Osteoblast (primary cell): ENCODE measurements at regions not wholly inside any gene's neighbourhood (a gene's known extent, or its start where the extent isn't known, plus 50 kb on each side); places are given as distances from the start of the nearest gene placed in this dataset.

ENCODE experiments used
- DNase-seq: peaks from one replicate; pipeline ENCODE4 v3.0.0; 2011; ENCODE audit warnings: low spot score, mixed read lengths; ENCODE audit not compliant: insufficient read length; ENCODE audit errors: missing footprints
- H2AFZ ChIP-seq: 2 replicates; pipeline ENCODE4 v1.6.0; 2011; ENCODE audit warnings: mild to moderate bottlenecking, low read length
- H3K27ac ChIP-seq: 2 replicates; pipeline ENCODE4 v1.5.1; 2011; ENCODE audit warnings: mild to moderate bottlenecking, low read depth, low read length, moderate library complexity
- H3K27me3 ChIP-seq: 2 replicates; pipeline ENCODE4 v1.6.0; 2012; ENCODE audit warnings: mild to moderate bottlenecking, control low read depth, inconsistent platforms, low read length, moderate library complexity; ENCODE audit not compliant: insufficient read depth
- H3K36me3 ChIP-seq: 2 replicates; pipeline ENCODE4 v1.5.1; 2011; ENCODE audit warnings: mild to moderate bottlenecking, low read length, control low read depth, moderate library complexity; ENCODE audit not compliant: insufficient read depth
- H3K4me1 ChIP-seq: 2 replicates; pipeline ENCODE4 v1.5.1; 2011; ENCODE audit warnings: mild to moderate bottlenecking, low read length, control low read depth, moderate library complexity; ENCODE audit not compliant: insufficient read depth
- H3K4me2 ChIP-seq: 2 replicates; pipeline ENCODE4 v1.6.0; 2011; ENCODE audit warnings: mild to moderate bottlenecking, low read length; ENCODE audit not compliant: insufficient read depth
- H3K4me3 ChIP-seq: fragments of 200-600 bp; sonication (generic); 3 replicates; pipeline ENCODE4 v1.5.1; 2012; ENCODE audit warnings: mild to moderate bottlenecking, low read length, inconsistent platforms; ENCODE audit not compliant: insufficient read depth
- H3K79me2 ChIP-seq: 2 replicates; pipeline ENCODE4 v1.6.0; 2012; ENCODE audit warnings: mild to moderate bottlenecking, low read length, control low read depth, inconsistent platforms; ENCODE audit not compliant: insufficient read depth
- H3K9me3 ChIP-seq: 2 replicates; pipeline ENCODE4 v1.5.1; 2011; ENCODE audit warnings: low read depth, low read length, control low read depth
- H4K20me1 ChIP-seq: 2 replicates; pipeline ENCODE4 v1.6.0; 2012; ENCODE audit warnings: mild to moderate bottlenecking, low read length, control low read depth; ENCODE audit not compliant: insufficient read depth
- TF ChIP-seq, protein P1 (sequence below): IDR thresholded peaks from 2 replicates; pipeline ENCODE4 v1.5.1; 2011; ENCODE audit warnings: mild to moderate bottlenecking, low read depth, low read length, moderate library complexity; ENCODE audit errors: extremely low read depth

DNA sequence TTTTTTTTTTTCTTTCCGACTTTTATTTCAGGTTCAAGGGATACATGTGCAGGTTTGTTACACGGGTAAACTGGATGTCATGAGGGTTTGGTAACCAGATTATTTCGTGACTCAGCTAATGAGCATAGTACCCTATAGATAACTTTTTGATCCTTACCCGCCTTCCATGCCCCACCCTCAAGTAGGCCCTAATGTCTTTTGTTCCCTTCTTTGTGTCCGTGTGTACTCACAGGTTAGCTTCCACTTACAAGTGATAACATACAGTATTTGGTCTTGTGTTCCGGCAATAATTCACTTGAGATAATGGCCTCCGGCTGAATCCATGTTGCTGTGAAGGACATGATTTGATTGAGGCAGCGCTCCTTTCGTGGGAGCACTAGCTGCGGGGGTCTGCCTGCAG lies 402.8 kb upstream of the SGO1 start:
- no peak overlapping the region for H2AFZ ChIP-seq
- no peak overlapping the region for H3K4me3 ChIP-seq
- no peaks in the 10 kb centered on the region for H3K36me3 ChIP-seq
- DNase-seq = no peak
- TF ChIP-seq, protein P1, sequence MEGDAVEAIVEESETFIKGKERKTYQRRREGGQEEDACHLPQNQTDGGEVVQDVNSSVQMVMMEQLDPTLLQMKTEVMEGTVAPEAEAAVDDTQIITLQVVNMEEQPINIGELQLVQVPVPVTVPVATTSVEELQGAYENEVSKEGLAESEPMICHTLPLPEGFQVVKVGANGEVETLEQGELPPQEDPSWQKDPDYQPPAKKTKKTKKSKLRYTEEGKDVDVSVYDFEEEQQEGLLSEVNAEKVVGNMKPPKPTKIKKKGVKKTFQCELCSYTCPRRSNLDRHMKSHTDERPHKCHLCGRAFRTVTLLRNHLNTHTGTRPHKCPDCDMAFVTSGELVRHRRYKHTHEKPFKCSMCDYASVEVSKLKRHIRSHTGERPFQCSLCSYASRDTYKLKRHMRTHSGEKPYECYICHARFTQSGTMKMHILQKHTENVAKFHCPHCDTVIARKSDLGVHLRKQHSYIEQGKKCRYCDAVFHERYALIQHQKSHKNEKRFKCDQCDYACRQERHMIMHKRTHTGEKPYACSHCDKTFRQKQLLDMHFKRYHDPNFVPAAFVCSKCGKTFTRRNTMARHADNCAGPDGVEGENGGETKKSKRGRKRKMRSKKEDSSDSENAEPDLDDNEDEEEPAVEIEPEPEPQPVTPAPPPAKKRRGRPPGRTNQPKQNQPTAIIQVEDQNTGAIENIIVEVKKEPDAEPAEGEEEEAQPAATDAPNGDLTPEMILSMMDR = no peak
- no peaks in the 10 kb centered on the region for H3K79me2 ChIP-seq
- no peaks in the 10 kb centered on the region for H3K27me3 ChIP-seq
- no peak overlapping the region for H3K4me2 ChIP-seq
- no peaks in the 10 kb centered on the region for H4K20me1 ChIP-seq
- no peaks in the 10 kb centered on the region for H3K9me3 ChIP-seq
- no peaks in the 10 kb centered on the region for H3K4me1 ChIP-seq
- H3K27ac ChIP-seq = no peak overlapping the region

DNA sequence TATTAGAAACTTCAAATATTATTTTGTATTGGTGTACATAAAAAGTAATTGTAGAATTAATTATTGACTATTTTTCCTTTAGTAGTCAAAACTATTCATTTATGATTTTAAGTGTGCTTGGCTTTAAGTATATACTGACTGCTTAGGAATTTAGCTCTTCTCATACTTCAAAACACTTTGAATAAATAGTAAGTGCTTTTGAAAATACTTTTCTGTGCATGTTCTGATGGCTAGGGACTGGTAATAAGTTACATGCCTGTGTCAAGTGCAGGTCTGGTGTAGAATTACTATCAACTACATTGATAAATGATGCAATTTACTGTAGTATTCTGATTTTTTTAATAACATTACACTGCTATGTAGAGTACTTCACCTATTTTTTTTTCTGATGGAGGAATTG lies 397.6 kb upstream of the SGO1 start:
- DNase-seq = no peak
- no peak overlapping the region for H3K4me2 ChIP-seq
- no peaks in the 10 kb centered on the region for H3K79me2 ChIP-seq
- TF ChIP-seq, protein P1 = no peak
- no peaks in the 10 kb centered on the region for H3K9me3 ChIP-seq
- H3K36me3 ChIP-seq = no peaks in the 10 kb centered on the region
- no peaks in the 10 kb centered on the region for H3K27me3 ChIP-seq
- no peak overlapping the region for H3K4me3 ChIP-seq
- no peak overlapping the region for H3K27ac ChIP-seq
- H3K4me1 ChIP-seq = no peaks in the 10 kb centered on the region
- no peak overlapping the region for H2AFZ ChIP-seq
- no peaks in the 10 kb centered on the region for H4K20me1 ChIP-seq

DNA sequence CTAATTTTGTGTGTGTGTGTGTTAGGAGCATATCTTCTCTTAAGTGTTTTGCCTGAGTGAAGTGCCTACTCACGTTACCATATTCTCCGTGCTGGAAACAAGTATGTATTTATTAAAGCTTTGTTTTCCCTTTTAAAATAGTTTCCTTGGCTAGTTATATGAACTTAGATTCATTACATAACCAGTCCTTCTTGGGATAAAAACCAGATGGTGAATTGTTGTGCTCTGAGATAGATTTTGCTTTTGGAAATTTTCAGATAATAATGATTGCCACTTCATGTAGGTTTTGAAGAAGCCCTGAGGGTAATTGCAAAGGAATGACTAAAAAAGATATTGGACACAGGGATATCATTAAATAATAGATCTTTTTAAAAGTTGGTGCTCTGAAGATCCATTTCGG lies 390.2 kb upstream of the SGO1 start:
- no peak overlapping the region for H2AFZ ChIP-seq
- no peak overlapping the region for H3K27ac ChIP-seq
- TF ChIP-seq, protein P1 = no peak
- no peak overlapping the region for H3K4me2 ChIP-seq
- DNase-seq = no peak
- H3K4me3 ChIP-seq = no peak overlapping the region
- no peaks in the 10 kb centered on the region for H3K79me2 ChIP-seq
- H3K4me1 ChIP-seq = peaks cover 9% of the 10 kb centered on the region
- H4K20me1 ChIP-seq = no peaks in the 10 kb centered on the region
- H3K36me3 ChIP-seq = no peaks in the 10 kb centered on the region
- H3K27me3 ChIP-seq = no peaks in the 10 kb centered on the region
- no peaks in the 10 kb centered on the region for H3K9me3 ChIP-seq

DNA sequence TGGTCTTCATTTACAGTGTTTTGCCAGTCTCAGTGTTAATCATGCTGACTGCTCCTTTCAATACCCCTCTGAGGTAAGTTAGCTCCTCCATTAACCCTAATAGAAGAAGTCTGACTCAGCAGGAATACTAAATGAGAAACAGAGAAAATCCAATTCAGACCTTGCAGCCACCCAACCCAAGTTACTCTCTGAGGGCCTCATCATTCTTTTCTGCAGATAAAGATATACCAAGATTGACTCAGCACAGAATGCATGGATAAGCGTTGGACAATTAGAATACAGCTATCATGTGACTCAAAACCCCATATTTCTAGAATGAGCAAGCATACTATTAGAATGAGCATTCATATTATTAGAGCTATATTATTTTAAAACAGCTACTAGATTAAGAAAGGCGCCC lies 389.1 kb upstream of the SGO1 start:
- Histone ChIP-seq H3K36me3 (no peaks in the 10 kb centered on the region), H4K20me1 (no peaks in the 10 kb centered on the region), H3K9me3 (no peaks in the 10 kb centered on the region), H3K4me2 (peak overlapping the region; percentile 49), H3K79me2 (no peaks in the 10 kb centered on the region), H3K4me1 (peaks cover 9% of the 10 kb centered on the region), H2AFZ (no peak overlapping the region), H3K4me3 (peak overlapping the region; percentile 27), H3K27me3 (no peaks in the 10 kb centered on the region), H3K27ac (peak overlapping the region; percentile 78)
- TF ChIP-seq, protein P1 = no peak
- no peak for DNase-seq
